ENCODE measurements at regions not wholly inside any gene's neighbourhood (a gene's known extent, or its start where the extent isn't known, plus 50 kb on each side); places are given as distances from the start of the nearest gene placed in this dataset.

DNA sequence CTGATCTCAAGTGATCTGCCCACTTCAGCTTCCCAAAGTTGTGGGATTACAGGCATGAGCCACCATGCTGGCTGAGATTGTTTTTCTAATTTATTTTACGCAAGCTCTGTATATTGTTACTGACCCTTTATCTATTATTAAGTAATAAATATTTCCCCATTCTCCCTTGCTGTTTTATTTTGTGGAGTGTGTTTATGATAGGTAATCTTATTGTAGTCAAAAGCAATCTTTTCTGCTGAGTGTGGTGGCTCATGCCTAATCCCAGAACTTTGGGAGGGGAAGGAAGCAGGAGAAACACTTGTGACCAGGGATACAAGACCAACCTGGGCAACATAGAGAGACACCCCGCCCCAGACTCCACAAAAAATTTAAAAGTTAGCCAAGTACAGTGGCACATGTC, 55.2 kb upstream of the RTN4 start:
- TF ChIP-seq, protein P1, sequence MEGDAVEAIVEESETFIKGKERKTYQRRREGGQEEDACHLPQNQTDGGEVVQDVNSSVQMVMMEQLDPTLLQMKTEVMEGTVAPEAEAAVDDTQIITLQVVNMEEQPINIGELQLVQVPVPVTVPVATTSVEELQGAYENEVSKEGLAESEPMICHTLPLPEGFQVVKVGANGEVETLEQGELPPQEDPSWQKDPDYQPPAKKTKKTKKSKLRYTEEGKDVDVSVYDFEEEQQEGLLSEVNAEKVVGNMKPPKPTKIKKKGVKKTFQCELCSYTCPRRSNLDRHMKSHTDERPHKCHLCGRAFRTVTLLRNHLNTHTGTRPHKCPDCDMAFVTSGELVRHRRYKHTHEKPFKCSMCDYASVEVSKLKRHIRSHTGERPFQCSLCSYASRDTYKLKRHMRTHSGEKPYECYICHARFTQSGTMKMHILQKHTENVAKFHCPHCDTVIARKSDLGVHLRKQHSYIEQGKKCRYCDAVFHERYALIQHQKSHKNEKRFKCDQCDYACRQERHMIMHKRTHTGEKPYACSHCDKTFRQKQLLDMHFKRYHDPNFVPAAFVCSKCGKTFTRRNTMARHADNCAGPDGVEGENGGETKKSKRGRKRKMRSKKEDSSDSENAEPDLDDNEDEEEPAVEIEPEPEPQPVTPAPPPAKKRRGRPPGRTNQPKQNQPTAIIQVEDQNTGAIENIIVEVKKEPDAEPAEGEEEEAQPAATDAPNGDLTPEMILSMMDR (conservative IDR thresholded peaks at IDR 0.05; ENCODE audit: low read length): no peak
- TF ChIP-seq EZH2phosphoT487 (IDR thresholded peaks at IDR 0.05; ENCODE audit: borderline replicate concordance): no peak
